ENCODE measurements at regions not wholly inside any gene's neighbourhood (a gene's known extent, or its start where the extent isn't known, plus 50 kb on each side); places are given as distances from the start of the nearest gene placed in this dataset.

DNA sequence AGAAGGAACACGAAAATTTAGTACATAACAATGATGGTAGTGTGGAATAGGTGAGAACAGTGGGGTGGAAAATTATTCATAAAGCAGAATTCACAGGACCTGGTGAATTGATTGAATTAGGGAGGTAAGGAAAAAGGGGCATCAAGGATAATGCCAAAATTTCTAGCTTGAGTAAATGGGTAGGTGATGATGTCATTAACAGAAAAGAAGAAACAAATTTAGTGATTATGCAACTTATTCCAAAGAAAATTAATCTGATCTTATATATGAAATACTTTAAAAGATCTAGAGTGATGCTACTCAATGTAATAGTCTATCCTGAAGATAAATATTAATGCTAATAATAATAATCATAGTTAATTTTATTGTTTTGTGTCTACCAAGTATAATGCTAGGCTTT lies 544.6 kb upstream of the LMCD1 start:
- no peak for DNase-seq (ENCODE audit: extremely low read depth, insufficient read length)
- Histone ChIP-seq H3K4me3 (replicated peaks; ENCODE audit: low read depth, low read length) (no peak overlapping the region), H3K27me3 (replicated peaks; ENCODE audit: control insufficient read depth, insufficient read depth, low read length) (no peaks in the 10 kb centered on the region), H3K36me3 (ENCODE audit: control insufficient read depth, insufficient read depth, low read length) (no peaks in the 10 kb centered on the region)
- no peak for TF ChIP-seq CTCF (IDR thresholded peaks at IDR 0.05; ENCODE audit: insufficient read depth, low read length, poor library complexity, severe bottlenecking)

DNA sequence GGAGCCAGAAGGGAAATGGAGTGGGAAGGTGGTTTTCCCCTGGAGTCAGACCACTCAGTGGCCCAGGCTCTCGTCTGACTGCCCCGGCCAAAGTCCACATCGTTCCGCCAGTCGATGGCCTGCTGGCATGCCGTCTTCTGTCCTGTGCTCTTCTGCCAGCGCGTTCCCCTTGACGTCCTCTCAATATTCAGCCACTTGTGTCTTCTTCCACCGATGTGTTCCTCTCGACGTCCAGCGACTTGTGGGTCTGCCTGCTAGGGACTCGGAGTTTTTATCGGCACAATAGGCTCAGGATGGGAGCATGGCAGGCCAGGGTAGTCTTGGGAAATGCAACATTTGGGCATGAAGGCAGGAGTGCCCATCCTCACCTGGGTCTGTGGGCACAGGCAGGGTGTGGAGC lies 542.5 kb upstream of the LMCD1 start:
- DNase-seq (ENCODE audit: extremely low read depth, insufficient read length): no peak
- H3K4me3 ChIP-seq (replicated peaks; ENCODE audit: low read depth, low read length): no peak overlapping the region
- TF ChIP-seq CTCF (IDR thresholded peaks at IDR 0.05; ENCODE audit: insufficient read depth, low read length, poor library complexity, severe bottlenecking): no peak
- H3K36me3 ChIP-seq (ENCODE audit: control insufficient read depth, insufficient read depth, low read length): no peaks in the 10 kb centered on the region
- no peaks in the 10 kb centered on the region for H3K27me3 ChIP-seq (replicated peaks; ENCODE audit: control insufficient read depth, insufficient read depth, low read length)

GRCh38 chr3:7960601-7961000 lies 541.0 kb upstream of the LMCD1 start:
- DNase-seq (ENCODE audit: extremely low read depth, insufficient read length): no peak
- no peaks in the 10 kb centered on the region for H3K36me3 ChIP-seq (ENCODE audit: control insufficient read depth, insufficient read depth, low read length)
- no peaks in the 10 kb centered on the region for H3K27me3 ChIP-seq (replicated peaks; ENCODE audit: control insufficient read depth, insufficient read depth, low read length)
- no peak overlapping the region for H3K4me3 ChIP-seq (replicated peaks; ENCODE audit: low read depth, low read length)
- TF ChIP-seq CTCF (IDR thresholded peaks at IDR 0.05; ENCODE audit: insufficient read depth, low read length, poor library complexity, severe bottlenecking): no peak

GRCh38 chr3:7962301-7962700 lies 539.3 kb upstream of the LMCD1 start:
- H3K36me3 ChIP-seq (ENCODE audit: control insufficient read depth, insufficient read depth, low read length): no peaks in the 10 kb centered on the region
- no peak for TF ChIP-seq CTCF (IDR thresholded peaks at IDR 0.05; ENCODE audit: insufficient read depth, low read length, poor library complexity, severe bottlenecking)
- H3K27me3 ChIP-seq (replicated peaks; ENCODE audit: control insufficient read depth, insufficient read depth, low read length): no peaks in the 10 kb centered on the region
- DNase-seq (ENCODE audit: extremely low read depth, insufficient read length): no peak
- H3K4me3 ChIP-seq (replicated peaks; ENCODE audit: low read depth, low read length): no peak overlapping the region

DNA sequence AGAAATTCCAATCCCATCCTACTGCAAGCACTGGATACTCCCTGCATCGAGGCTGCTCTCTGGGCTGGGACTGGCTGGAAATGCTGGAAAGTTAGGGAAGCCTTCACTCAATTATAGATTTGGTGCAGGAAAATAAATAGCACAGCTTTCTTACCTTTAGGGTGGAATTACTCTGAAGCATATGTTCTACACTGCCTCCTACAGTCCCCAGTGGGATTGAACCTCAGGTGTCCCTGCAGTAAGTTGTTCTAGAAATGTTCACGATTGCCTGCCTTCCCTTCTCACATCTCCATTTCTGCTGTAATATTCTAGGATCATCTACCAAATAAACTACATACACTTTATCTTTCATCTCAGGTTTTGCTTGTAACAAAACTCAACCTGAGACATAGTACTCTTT lies 536.7 kb upstream of the LMCD1 start:
- Histone ChIP-seq H3K4me3 (replicated peaks; ENCODE audit: low read depth, low read length) (no peak overlapping the region), H3K36me3 (ENCODE audit: control insufficient read depth, insufficient read depth, low read length) (no peaks in the 10 kb centered on the region), H3K27me3 (replicated peaks; ENCODE audit: control insufficient read depth, insufficient read depth, low read length) (no peaks in the 10 kb centered on the region)
- no peak for TF ChIP-seq CTCF (IDR thresholded peaks at IDR 0.05; ENCODE audit: insufficient read depth, low read length, poor library complexity, severe bottlenecking)
- no peak for DNase-seq (ENCODE audit: extremely low read depth, insufficient read length)

DNA sequence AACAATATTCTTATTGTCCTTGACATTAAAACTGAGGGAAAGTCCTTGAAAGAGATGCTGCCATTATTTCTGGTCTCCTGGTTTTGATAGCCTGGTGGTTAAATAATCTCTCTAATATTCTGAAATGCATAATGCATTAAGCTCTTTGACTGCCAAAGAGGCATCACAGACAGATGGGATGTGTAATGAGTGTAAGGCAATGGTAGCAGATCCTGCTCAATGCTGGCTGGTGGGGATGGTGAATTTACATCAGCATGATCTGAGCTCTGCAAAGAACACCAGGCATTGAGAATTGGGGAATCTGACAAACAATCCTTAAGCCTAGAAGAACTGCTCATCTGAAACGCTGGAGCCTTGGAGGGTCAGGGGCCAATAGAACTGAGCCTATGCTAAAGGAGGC lies 528.6 kb upstream of the LMCD1 start:
- Histone ChIP-seq H3K36me3 (ENCODE audit: control insufficient read depth, insufficient read depth, low read length) (no peaks in the 10 kb centered on the region), H3K27me3 (replicated peaks; ENCODE audit: control insufficient read depth, insufficient read depth, low read length) (no peaks in the 10 kb centered on the region), H3K4me3 (replicated peaks; ENCODE audit: low read depth, low read length) (no peak overlapping the region)
- no peak for TF ChIP-seq CTCF (IDR thresholded peaks at IDR 0.05; ENCODE audit: insufficient read depth, low read length, poor library complexity, severe bottlenecking)
- DNase-seq (ENCODE audit: extremely low read depth, insufficient read length): no peak
